NCI-H146 treated with DMSO at 0.1 percent for 48 hours (cell line): ENCODE measurements at regions not wholly inside any gene's neighbourhood (a gene's known extent, or its start where the extent isn't known, plus 50 kb on each side); places are given as distances from the start of the nearest gene placed in this dataset.
A peak's percentile ranks its signal among the peaks of the same experiment; 100 is the strongest.

Experiments used
- DNase-seq: peaks from one replicate; lab custom pipeline; 2025; ENCODE audit not compliant: unreplicated experiment; lab: John Stamatoyannopoulos, UW

- no peak for DNase-seq
Measured at GRCh38 chr7:9961161-9961922, 1012.3 kb upstream of the PHF14 start.

GRCh38 chr7:9962742-9963141 lies 1010.9 kb upstream of the PHF14 start:
- no peak for DNase-seq

GRCh38 chr7:9978106-9979064 lies 995.3 kb upstream of the PHF14 start:
- DNase-seq, result no peak

- DNase-seq, result no peak
Measured at GRCh38 chr7:9981742-9982349, 991.8 kb upstream of the PHF14 start.

- DNase-seq, result no peak
Measured at GRCh38 chr7:9983048-9983447, 990.6 kb upstream of the PHF14 start.

GRCh38 chr7:10015687-10016086 lies 958.0 kb upstream of the PHF14 start:
- no peak for DNase-seq

GRCh38 chr7:10022480-10022879 lies 951.2 kb upstream of the PHF14 start:
- DNase-seq, result no peak

GRCh38 chr7:10022957-10023356 lies 950.7 kb upstream of the PHF14 start:
- peak; percentile 3 for DNase-seq

GRCh38 chr7:10034843-10035556 lies 938.7 kb upstream of the PHF14 start:
- DNase-seq, result no peak

- DNase-seq, result no peak
Measured at GRCh38 chr7:10036693-10037092, 937.0 kb upstream of the PHF14 start.

- DNase-seq, result no peak
Measured at GRCh38 chr7:10038351-10038750, 935.3 kb upstream of the PHF14 start.

GRCh38 chr7:10040674-10041073 lies 933.0 kb upstream of the PHF14 start:
- no peak for DNase-seq

- no peak for DNase-seq
Measured at GRCh38 chr7:10070899-10071298, 902.8 kb upstream of the PHF14 start.

- DNase-seq, result no peak
Measured at GRCh38 chr7:10075866-10076265, 897.8 kb upstream of the PHF14 start.

- DNase-seq, result no peak
Measured at GRCh38 chr7:10076660-10077300, 896.9 kb upstream of the PHF14 start.

GRCh38 chr7:10079572-10079971 lies 894.1 kb upstream of the PHF14 start:
- no peak for DNase-seq

- no peak for DNase-seq
Measured at GRCh38 chr7:10082896-10083295, 890.8 kb upstream of the PHF14 start.

GRCh38 chr7:10083766-10084165 lies 889.9 kb upstream of the PHF14 start:
- DNase-seq, result no peak

- no peak for DNase-seq
Measured at GRCh38 chr7:10085231-10085630, 888.4 kb upstream of the PHF14 start.

GRCh38 chr7:10100572-10100971 lies 873.1 kb upstream of the PHF14 start:
- DNase-seq, result no peak

- DNase-seq, result no peak
Measured at GRCh38 chr7:10101351-10101750, 872.3 kb upstream of the PHF14 start.
